ENCODE measurements at regions not wholly inside any gene's neighbourhood (a gene's known extent, or its start where the extent isn't known, plus 50 kb on each side); places are given as distances from the start of the nearest gene placed in this dataset.

GRCh38 chr4:141569141-141569540 lies 67.2 kb upstream of the IL15 start:
- ChIA-PET POLR2A (no interaction called here), CTCF (no interaction called here)
- Histone ChIP-seq H3F3A (replicated peaks; ENCODE audit: insufficient read depth) (peaks cover 11% of the 10 kb centered on the region), H3K9ac (no peak overlapping the region; the same call in 1 of the 2 replicates), H3K27me3 (ENCODE audit: insufficient read depth) (no peaks in the 10 kb centered on the region), H4K20me1 (ENCODE audit: insufficient read depth) (no peaks in the 10 kb centered on the region), H3K4me2 (0 out of 2 replicates have a peak overlapping the region, but pooled peaks have one; percentile 8), H3K79me2 (ENCODE audit: insufficient read depth) (no peaks in the 10 kb centered on the region), H3K36me3 (replicated peaks in 1 of 2; ENCODE audit: control insufficient read depth in 1 of 2, insufficient read depth in 2 of 2, low read length in 1 of 2) (no peaks in the 10 kb centered on the region), H3K27ac (ENCODE audit: low read depth in 2 of 2, low read length in 1 of 2) (peak overlapping the region in 1 of 2 experiments; percentile 60; a peak in 2 of 4 replicates), H3K9me2 (no peaks in the 10 kb centered on the region), H3K4me3 (ENCODE audit: low read depth in 2 of 2, low read length in 1 of 2) (no peak overlapping the region), H2AFZ (ENCODE audit: low read depth) (peak overlapping the region; percentile 48), H3K9me3 (no peaks in the 10 kb centered on the region), H3K4me1 (ENCODE audit: control insufficient read depth in 1 of 2, insufficient read depth in 2 of 2, low read depth in 1 of 2, low read length in 1 of 2) (peaks cover 0 to 6% of the 10 kb centered on the region in 2 experiments; a peak in 2 of 4 replicates)
- DNase-seq = no peak
- TF ChIP-seq YY1 (IDR thresholded peaks at IDR 0.05; ENCODE audit: low read depth) = no peak
- TF ChIP-seq TCF12 (IDR thresholded peaks at IDR 0.05) = peak; percentile 3; the same call in 1 of the 2 replicates
- TF ChIP-seq FOXJ3 (CRISPR knock-in tag; IDR thresholded peaks at IDR 0.05) = no peak
- peak; percentile 23; the same call in 1 of the 2 replicates for TF ChIP-seq FOSL2 (IDR thresholded peaks at IDR 0.05; ENCODE audit: borderline replicate concordance, low read depth)
- peak; percentile 14; the same call in 1 of the 2 replicates for TF ChIP-seq TEAD4 (IDR thresholded peaks at IDR 0.05; ENCODE audit: borderline replicate concordance, insufficient read depth)
- WGBS (ENCODE audit: low lambda C conversion rate) = 26% methylated on average over 2 of the region's 2 CpGs

DNA sequence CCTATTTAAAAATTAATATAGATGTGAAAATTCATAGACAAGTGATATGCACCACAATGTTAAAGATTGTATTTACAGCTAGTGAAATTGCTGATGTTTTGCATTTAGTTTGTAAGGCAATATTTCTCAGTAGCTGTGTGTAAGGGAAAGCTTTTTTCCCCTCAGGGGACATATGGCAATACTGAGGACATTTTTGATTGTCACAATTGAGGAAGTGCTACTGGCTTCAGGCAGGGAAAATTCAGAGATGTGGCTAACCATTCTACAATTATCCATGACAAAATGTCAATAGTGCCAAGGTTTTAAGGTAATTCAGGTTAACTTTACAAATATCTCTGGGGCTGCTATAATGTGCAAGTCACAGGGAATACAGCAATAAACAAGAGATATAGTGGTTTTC lies 66.1 kb upstream of the IL15 start:
- Histone ChIP-seq H3K79me2 (ENCODE audit: insufficient read depth) (no peaks in the 10 kb centered on the region), H3K27ac (ENCODE audit: low read depth in 2 of 2, low read length in 1 of 2) (no peak overlapping the region; a peak in 1 of 4 replicates), H4K20me1 (ENCODE audit: insufficient read depth) (no peaks in the 10 kb centered on the region), H3K9me2 (no peaks in the 10 kb centered on the region), H3K4me3 (ENCODE audit: low read depth in 2 of 2, low read length in 1 of 2) (no peak overlapping the region), H3F3A (replicated peaks; ENCODE audit: insufficient read depth) (peaks cover 11% of the 10 kb centered on the region), H3K9ac (no peak overlapping the region), H2AFZ (ENCODE audit: low read depth) (no peak overlapping the region), H3K4me2 (no peak overlapping the region), H3K9me3 (no peaks in the 10 kb centered on the region), H3K4me1 (ENCODE audit: control insufficient read depth in 1 of 2, insufficient read depth in 2 of 2, low read depth in 1 of 2, low read length in 1 of 2) (peaks cover 0 to 6% of the 10 kb centered on the region in 2 experiments; a peak in 2 of 4 replicates), H3K36me3 (replicated peaks in 1 of 2; ENCODE audit: control insufficient read depth in 1 of 2, insufficient read depth in 2 of 2, low read length in 1 of 2) (no peaks in the 10 kb centered on the region), H3K27me3 (ENCODE audit: insufficient read depth) (no peaks in the 10 kb centered on the region)
- ChIA-PET POLR2A (no interaction called here), CTCF (interaction anchor here (0.5 kb wide), 1 partner anchor 93 kb away, joined by 3 read pairs; no protein-coding TSS in a partner anchor)
- no peak for TF ChIP-seq NFIC (IDR thresholded peaks at IDR 0.05; ENCODE audit: borderline replicate concordance)
- no peak for DNase-seq

DNA sequence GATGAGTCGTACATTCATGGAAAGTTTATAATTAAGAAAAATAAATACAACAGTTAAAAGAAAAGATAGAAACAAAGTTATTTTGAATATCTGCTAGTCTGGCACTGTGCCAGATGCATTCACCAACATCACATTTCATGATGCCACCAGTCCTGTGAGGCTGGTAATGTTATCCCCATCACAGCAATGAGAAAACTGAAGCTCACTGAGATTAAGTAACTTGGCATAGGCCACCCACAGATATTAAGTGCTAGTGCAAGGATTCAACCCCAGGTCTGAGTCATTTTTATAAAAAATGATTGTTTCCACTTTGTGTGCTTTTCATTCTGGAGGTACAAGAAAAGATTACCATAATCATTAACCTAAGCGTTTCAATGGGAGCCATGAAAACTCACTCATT lies 65.0 kb upstream of the IL15 start:
- DNase-seq = no peak
- CTCF ChIA-PET = no interaction called here
- Histone ChIP-seq H3K9me3 (no peaks in the 10 kb centered on the region), H3K4me1 (ENCODE audit: control insufficient read depth in 1 of 2, insufficient read depth in 2 of 2, low read depth in 1 of 2, low read length in 1 of 2) (peaks cover 0 to 6% of the 10 kb centered on the region in 2 experiments; a peak in 2 of 4 replicates), H3K4me2 (no peak overlapping the region), H3K79me2 (ENCODE audit: insufficient read depth) (no peaks in the 10 kb centered on the region), H3K9ac (no peak overlapping the region), H3K27me3 (ENCODE audit: insufficient read depth) (no peaks in the 10 kb centered on the region), H3K9me2 (no peaks in the 10 kb centered on the region), H2AFZ (ENCODE audit: low read depth) (no peak overlapping the region), H4K20me1 (ENCODE audit: insufficient read depth) (no peaks in the 10 kb centered on the region), H3K4me3 (ENCODE audit: low read depth in 2 of 2, low read length in 1 of 2) (no peak overlapping the region), H3K36me3 (replicated peaks in 1 of 2; ENCODE audit: control insufficient read depth in 1 of 2, insufficient read depth in 2 of 2, low read length in 1 of 2) (no peaks in the 10 kb centered on the region), H3F3A (replicated peaks; ENCODE audit: insufficient read depth) (peaks cover 11% of the 10 kb centered on the region), H3K27ac (ENCODE audit: low read depth in 2 of 2, low read length in 1 of 2) (0 out of 4 replicates have a peak overlapping the region, but pooled peaks of 1 of the 2 experiments have one; percentile 8)
- POLR2A ChIA-PET = no interaction called here
- 71% methylated on average over 2 of the region's 2 CpGs for WGBS (ENCODE audit: low lambda C conversion rate)
- TF ChIP-seq EP300 (IDR thresholded peaks at IDR 0.05; ENCODE audit: borderline replicate concordance in 1 of 2, low read depth in 1 of 2, low read length in 1 of 2) (0 out of 4 replicates have a peak, but pooled peaks of 1 of the 2 experiments have one; percentile 13), NFIC (IDR thresholded peaks at IDR 0.05; ENCODE audit: borderline replicate concordance) (peak; percentile 65; the same call in 1 of the 2 replicates), NRF1 (IDR thresholded peaks at IDR 0.05; ENCODE audit: low read depth, low read length) (no peak), FOSL2 (IDR thresholded peaks at IDR 0.05; ENCODE audit: borderline replicate concordance, low read depth) (peak; percentile 17; the same call in 1 of the 2 replicates), FOXM1 (IDR thresholded peaks at IDR 0.05; ENCODE audit: low read depth) (no peak), RFX5 (IDR thresholded peaks at IDR 0.05; ENCODE audit: low read length) (no peak), SIN3A (IDR thresholded peaks at IDR 0.05; ENCODE audit: borderline replicate concordance, low read depth, low read length) (no peak), SMC3 (IDR thresholded peaks at IDR 0.05; ENCODE audit: low read depth, low read length) (no peak), JUND (IDR thresholded peaks at IDR 0.05) (peak; percentile 31), POLR2AphosphoS5 (IDR thresholded peaks at IDR 0.05; ENCODE audit: low read depth, low read length) (no peak), MXI1 (IDR thresholded peaks at IDR 0.05; ENCODE audit: low read depth, low read length) (no peak)
- TF ChIP-seq, protein P1, sequence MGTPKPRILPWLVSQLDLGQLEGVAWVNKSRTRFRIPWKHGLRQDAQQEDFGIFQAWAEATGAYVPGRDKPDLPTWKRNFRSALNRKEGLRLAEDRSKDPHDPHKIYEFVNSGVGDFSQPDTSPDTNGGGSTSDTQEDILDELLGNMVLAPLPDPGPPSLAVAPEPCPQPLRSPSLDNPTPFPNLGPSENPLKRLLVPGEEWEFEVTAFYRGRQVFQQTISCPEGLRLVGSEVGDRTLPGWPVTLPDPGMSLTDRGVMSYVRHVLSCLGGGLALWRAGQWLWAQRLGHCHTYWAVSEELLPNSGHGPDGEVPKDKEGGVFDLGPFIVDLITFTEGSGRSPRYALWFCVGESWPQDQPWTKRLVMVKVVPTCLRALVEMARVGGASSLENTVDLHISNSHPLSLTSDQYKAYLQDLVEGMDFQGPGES (IDR thresholded peaks at IDR 0.05; ENCODE audit: low read depth, low read length) = no peak

Data from SK-N-SH (cell line).